Posterior cingulate gyrus (tissue), 11 donors: ENCODE measurements at regions not wholly inside any gene's neighbourhood (a gene's known extent, or its start where the extent isn't known, plus 50 kb on each side); places are given as distances from the start of the nearest gene placed in this dataset.
A peak's percentile ranks its signal among the peaks of the same experiment; 100 is the strongest.

Experiments
- DNase-seq, 10 donors: peaks; one replicate each; pipeline versions ENCODE4 v3.0.0 to v3.0.0-alpha.2; 2020 to 2021; ENCODE audit warnings: mixed read lengths in 3 of 10
- intact Hi-C: fragments of 100-400 bp; cut with DNase I; formaldehyde crosslinking; loops from one replicate; pipeline ENCODE4 v1.15.1; 2023

DNA sequence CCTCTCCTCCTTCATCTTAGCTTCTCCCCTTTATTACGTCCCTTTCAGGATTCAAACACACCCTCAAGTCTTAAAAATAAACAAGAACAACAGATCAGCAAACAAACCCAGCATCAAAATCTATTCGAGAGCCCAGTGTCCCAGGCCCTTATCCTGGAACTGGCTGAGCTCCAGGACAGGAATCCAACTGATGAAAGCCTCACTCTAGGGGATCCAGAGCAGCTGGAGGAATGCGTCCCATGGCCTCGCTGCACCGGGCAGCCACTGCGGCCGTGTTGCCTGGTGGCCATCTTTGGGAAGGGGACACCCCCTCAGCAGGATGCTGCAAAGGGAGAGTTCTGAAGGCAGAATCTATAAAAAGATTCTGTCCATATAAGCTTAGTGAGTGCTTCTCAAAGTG, 156.5 kb upstream of the BMPER start:
- intact Hi-C loops, result loop anchor here (10.0 kb wide), 1 partner anchor 504 kb away; no protein-coding TSS in a partner anchor
- DNase-seq, result no peak

DNA sequence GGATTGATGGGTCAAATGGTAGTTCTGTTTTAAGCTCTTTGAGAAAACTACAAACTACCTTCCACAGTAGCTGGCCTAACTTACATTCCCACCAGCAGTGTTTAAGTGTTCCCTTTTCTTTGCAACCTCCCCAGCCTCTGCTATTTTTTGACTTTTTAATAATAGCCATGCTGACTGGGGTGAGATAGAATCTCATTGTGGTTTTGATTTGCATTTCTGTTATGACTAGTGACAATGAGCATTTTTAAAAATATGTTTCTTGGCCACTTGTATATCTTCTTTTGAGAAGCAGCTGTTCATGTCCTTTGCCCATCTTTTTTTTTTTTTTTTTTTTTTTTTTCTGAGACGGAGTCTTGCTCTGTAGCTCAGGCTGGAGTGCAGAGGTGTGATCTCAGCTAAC, 155.2 kb upstream of the BMPER start:
- intact Hi-C loops, result no loop called here
- no peak for DNase-seq

DNA sequence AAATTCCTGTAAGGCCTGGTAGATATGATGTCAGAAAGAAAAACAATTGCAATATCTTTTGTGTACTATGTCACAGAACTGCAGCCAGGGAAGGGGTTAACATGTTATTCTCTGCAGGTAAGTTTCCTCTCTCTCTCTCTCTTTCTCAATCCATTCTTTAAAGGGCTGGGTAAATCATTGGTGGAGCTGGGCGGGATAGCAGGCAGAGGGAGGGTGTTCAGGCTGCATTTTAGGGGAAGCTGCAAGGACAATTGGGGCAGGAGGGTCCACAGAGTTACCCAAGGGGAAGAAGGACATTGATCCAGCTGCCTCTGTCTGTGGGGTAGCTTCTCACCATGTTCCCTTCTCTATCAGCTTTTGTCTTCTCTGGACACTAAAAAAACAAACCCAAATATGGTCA, 153.9 kb upstream of the BMPER start:
- DNase-seq, result no peak
- intact Hi-C loops, result no loop called here

DNA sequence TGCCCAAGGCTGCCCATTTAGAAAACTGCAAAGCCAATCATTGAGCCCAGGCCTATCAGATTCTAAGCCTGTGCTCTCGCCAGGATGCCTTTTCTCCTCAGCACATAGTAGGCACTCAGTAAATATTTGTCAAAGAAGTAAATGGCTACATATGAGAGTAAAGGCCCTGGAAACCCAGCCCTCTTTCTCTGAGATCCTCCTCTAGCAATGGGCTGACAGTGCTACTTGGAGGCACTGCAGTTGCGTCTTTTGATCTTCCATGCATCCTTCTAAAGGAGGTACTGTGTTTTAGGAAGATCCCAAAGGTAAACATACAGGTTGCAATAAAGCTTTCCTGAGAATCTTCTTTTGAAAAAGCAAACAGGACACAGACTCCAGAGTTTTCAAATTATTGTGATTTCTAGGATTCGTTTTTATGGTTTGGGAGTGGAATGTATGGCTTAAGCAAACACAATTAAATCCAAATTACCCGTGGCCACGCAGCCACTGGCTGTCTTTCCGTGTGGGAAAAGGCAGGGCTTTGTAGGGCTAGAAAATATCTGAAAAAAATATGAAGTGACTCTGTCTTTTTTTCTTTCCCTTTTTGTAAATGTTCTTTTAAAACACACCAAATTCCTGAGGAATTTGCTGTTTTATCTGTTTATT, 151.3 kb upstream of the BMPER start:
- DNase-seq, result no peak
- intact Hi-C loops, result no loop called here

DNA sequence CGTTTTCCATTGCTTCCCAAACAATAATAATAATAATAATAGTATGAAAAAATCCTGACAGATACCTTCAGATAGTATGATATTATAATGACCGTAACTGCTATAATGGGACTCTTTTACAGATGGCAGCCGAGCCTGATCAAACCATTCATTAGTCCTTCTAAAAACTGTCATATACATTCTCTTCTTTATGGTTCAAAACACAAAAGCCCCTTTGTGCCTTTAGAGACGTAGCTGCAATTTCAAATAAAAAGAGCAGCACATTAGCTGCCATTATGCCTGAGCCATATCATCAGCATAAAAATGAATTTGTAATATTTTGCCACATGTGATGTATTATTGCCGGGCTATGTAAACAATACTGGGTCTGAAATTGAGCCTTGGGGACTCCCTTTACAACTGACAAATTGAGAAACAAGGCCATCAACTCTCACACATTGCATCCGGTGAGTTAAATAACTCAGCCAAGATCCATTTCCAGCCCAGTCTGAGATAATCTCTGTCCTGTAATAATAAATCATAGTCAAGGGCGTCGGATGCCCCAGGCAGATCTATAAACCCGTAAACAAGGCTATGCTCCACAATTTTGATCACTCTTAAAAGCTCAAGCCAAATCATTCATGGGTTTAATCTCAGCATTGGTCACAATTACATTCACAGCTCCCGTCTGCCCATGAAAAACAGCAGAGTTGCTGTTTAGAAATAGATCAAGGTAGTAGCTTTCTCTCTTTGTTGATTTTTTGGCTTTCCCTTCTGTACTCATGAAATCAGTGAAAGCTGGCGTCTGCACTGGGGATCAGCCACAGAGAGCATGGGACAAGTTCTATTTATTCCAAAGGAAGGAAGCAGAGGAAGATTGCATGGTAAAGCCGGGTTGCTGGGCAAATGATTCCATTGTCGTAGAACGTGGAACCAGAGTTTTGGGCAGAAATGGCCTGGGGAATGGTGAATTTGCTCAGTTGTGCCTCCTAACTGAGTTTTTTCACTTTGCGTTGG, 150.1 kb upstream of the BMPER start:
- no peak for DNase-seq
- intact Hi-C loops, result no loop called here

DNA sequence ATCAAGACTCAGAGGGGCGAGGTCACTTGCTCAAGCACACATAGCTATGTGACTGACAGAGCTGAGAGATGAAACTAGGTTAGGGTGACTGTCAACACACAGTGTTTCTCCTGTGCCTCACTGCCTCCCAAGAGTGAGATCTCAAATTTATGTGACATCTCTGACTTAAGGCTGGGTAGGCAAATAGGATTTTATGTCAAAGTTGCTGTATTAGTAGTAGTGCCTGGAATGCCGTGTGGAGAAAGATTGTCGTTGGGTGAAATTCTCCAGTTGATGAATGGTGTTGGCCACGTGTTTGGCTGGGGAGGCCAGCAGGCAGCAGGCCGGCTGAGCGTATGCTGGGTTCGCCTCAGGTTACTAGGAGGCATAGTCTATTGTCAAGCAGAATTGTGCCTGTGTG, 148.3 kb upstream of the BMPER start:
- intact Hi-C loops, result loop anchor here (1.0 kb wide), 1 partner anchor 138 kb away; no protein-coding TSS in a partner anchor
- no peak for DNase-seq

DNA sequence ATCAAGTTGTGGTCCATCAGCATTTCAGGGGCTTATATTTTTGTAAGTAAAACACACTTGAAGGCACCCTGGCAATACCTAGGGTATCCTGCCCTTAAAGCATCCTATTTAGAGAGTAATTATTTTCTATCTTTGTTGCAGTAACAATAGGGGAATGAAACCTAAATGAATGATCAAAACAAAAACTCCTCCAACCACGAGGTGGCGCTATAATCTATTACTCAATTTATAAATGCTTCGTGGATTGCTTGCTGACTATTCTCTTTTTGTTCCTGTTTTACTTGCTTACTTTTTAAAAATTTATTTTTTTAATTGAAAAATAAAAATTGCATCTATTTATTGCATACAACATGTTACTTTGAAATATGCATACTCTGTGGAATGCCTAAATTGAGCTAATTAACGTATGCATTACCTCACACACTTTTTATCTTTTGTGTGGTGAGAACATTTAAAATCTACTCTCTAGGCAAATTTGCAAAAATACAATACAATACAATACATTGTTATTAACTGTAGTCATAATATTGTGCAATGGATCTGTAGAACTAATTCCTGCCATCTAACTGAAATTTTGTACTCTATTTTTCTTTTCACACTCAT, 147.7 kb upstream of the BMPER start:
- intact Hi-C loops, result loop anchor here (1.0 kb wide), 1 partner anchor 138 kb away; no protein-coding TSS in a partner anchor
- DNase-seq, result peak in 1 of 10 donors; percentile 45

DNA sequence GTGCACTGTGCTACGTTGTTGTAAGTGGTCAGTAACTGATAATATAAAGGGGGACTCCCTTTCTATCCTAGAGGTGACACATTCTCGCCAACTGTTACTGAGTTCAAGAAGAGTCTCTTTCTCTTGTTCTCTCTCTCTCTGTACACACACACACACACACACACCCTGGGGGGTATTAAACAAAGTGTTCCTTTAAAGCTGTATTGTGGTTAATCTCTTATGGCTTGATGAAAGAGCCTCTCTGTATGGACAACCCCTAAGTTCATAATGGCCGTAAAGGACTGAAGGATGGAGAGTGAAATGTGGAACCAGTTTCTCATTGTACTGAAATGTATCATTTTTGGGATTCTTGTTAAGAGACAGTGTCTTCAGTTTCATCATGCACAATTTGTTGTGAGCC, 145.2 kb upstream of the BMPER start:
- intact Hi-C loops, result no loop called here
- no peak for DNase-seq

DNA sequence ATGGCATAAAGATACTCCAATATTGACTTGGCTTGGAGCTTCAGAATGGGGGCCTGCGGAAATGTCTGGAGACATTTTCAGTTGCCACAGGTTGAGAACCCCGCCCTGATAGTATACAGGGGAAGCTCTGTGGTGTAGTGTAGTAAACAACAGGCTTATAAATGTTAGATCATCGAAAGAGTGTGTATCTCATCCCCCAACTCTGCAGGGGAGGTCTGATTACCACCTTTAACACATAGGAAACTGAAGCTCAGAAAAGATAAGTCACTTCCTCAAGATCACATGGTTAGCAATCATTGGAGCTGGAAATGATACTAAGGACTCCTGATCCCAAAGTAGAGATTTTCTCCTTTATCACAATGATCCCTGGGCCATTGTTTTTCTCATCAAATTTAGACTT, 144.5 kb upstream of the BMPER start:
- DNase-seq, result no peak
- intact Hi-C loops, result no loop called here

DNA sequence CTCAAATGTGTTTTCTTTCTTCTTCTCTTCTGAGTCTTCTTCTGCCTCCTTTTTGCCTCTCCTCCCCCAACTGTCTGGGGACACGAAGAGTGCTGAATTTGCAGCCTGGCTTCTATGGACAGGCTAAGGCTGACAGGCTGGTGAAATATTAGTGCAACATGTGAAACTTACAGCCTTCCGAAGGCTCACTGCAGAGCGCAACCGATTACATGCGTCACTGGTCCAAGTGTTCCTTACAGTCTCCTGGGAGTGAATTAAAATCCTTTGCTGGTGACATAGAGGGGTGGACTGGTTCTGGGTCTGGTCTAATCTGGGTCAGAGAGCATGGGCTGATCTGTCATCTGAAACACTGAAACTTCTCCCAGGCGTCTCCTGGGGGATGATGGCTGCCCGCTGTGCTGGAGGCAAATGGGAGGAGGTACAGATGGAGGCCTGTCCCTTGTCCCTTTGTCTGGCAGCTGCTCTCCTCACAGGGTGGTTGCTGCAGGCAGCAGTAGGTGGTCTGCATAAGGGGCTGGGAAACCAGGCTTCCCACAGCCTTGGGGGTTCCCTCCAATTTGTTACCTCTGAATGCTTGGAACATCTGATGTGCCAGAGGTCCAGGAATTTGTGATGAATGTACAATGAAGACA, 143.8 kb upstream of the BMPER start:
- DNase-seq, result no peak
- intact Hi-C loops, result no loop called here

DNA sequence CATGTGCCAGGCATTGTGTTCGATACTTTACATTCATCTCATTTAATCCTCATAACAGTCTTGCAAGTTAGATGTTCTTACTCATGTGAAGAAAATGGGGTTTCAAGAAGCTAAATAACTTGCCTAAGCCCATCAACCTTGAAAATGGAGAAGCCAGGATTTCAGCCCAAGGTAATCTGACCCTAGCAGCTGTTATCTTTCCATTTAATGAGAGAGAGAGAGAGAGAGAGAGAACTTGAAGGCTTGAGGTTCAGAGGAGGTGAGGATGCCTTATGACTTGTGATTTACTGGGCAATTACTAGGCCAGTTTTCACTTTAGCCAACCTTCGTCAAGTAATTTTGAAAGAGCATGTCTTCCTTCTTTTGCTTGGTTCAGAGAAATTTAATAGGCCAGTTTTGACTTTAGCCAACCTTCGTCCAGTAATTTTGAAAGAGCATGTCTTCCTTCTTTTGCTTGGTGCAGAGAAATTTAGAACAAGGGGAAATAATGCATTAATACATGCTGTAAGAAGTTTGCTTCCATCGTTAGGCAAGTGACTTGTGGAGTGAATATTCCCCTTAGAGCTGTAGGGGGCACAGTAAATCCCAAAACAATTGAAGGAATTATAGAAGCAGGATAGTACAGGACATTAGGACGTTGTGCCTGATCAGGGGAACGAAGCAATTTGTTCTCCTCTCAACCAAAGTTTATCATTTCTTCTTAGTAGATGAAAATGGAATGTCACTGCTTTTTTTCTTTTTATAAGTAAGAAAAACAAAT, 143.0 kb upstream of the BMPER start:
- DNase-seq, result no peak
- intact Hi-C loops, result no loop called here

DNA sequence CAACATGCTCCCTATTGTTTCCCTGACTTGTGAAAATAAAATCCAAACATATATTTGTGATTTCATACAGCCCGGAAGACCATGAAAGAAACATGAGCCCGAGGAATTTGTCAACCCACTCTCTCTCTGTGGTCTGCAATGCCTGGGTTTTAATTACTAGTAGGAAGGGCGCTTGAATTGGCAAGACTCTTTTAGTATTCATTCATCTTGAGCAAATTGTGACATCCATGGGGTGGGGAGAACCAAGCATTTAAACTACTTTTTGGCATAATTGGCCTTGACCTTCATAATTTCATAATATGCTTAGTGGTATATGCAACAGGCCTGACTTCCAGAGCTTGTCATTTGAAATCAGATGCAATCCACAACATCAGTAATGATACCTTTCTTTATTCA, 142.4 kb upstream of the BMPER start:
- no peak for DNase-seq
- intact Hi-C loops, result no loop called here

DNA sequence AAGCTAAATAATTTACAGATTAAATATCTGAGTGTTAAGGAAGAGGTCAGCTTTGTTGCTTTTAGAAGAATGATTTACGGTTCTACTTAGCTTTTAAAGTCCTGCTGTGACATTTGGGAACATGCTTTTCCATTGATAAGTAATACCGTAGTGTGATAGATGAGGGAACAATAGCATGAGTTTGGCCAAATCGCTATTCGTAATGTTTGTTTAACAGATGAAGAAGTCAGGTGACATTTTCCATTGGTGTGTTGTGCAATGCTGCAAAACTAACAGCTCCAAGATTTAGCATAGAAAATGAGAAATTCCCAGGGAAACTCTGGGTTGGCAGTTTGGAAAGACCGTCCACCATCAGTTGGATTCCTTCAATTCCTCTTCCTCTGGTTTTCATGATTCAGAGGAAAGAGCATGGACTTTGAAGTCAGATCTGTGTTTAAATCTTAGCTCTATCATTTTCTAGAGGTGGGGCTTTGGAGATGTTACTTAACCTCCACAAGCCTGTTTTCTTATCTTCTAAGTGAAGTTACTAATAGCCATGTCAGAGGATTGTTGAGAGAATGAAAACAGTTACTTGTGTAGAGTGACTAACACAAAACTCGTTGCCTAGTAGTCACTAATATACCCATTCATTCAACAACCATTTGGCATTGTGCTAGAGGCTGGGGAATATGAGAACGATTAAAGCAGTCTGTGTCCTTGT, 140.4 kb upstream of the BMPER start:
- intact Hi-C loops, result no loop called here
- no peak for DNase-seq

DNA sequence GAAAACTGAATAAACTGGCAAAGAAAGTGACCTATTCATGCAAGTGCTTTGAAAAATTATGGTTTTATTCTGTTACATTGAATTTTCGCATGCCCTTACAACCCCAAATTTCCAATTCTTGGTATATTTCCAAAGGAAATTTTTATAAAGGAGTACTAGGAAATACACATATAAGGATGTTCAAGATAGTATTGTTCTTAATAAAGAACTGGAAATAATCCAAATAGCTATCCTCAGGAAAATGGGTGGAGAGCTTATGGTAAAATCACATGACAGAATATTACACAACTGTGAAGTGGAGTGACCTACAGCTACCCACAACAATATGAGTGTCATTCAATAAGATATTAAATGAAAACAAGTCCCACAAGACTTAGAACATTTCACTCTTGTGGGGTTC, 138.9 kb upstream of the BMPER start:
- no peak for DNase-seq
- intact Hi-C loops, result no loop called here

DNA sequence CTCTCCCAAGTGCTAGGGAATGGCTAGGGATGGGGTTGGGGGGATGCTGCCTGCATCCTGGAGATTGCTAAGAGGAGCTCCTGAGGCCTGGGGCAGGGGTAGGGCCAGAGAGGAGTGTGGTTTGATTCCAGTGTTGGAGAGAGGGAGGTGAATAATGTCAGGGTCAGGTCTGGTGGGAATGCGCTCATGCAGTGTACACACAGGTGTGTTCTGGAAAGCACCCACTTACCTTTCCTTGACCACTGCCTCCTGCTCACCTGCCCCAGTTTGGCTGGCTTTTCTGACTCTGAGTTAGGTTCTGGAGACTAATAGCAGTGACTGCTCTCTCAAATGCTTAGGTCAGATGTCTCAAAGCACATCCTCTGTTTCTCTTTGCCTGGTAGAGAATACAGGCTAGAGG, 135.4 kb upstream of the BMPER start:
- no peak for DNase-seq
- intact Hi-C loops, result no loop called here

DNA sequence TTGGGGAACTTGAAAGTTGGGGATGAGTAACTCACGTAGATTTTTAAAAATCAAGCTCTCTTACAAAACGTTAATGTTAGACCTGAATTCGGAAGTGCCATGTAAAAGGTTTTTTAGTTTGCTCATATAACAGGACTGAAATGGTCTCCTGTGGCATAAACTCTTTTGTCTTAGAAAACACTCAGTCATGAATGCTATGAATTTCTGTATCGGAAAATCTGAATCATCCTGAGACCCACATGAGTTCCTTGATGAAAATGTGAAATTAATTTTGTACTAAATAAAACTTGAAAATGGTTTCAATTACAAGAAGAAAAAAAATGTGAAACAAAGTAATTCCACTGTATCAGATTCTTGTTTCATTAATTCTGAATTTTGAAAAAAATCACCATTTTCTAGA, 134.8 kb upstream of the BMPER start:
- no peak for DNase-seq
- intact Hi-C loops, result no loop called here

DNA sequence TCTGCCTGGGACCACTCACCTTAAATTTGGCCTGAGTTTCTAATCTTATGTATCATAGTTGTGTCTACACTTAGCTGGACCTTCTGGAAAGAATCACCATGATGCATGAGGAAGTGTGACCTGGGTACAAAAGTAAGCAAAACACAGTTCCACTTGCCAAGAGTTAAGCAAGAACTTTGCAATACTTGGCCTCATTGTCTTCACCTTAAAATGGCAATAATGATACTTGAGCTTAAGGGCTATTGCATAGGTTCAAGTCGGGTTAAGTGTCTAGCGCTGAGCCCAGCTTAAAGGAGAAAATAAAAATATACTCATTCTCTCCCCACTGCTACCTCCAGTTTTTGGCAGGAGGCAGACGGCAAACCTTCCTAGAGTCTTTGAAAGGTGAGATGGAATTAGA, 133.9 kb upstream of the BMPER start:
- no peak for DNase-seq
- intact Hi-C loops, result no loop called here

DNA sequence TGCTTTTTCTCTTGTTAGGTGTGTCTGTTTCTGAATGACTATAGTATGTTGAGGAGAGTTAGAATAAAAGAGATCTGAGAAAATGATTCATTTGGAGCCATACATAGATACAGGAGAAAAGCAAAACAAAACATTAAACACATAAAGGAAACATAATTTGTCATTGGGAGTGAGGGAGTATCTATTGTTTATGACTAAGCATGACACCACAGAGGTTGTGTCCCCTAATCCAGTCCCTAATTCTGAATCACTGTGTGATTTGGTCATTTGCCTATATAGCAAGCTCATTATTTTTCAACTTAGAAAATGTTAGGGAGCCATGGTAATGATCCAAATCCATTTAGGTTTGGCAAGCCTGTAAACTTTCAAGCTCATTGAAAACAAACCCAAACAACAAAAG, 132.3 kb upstream of the BMPER start:
- no peak for DNase-seq
- intact Hi-C loops, result no loop called here

DNA sequence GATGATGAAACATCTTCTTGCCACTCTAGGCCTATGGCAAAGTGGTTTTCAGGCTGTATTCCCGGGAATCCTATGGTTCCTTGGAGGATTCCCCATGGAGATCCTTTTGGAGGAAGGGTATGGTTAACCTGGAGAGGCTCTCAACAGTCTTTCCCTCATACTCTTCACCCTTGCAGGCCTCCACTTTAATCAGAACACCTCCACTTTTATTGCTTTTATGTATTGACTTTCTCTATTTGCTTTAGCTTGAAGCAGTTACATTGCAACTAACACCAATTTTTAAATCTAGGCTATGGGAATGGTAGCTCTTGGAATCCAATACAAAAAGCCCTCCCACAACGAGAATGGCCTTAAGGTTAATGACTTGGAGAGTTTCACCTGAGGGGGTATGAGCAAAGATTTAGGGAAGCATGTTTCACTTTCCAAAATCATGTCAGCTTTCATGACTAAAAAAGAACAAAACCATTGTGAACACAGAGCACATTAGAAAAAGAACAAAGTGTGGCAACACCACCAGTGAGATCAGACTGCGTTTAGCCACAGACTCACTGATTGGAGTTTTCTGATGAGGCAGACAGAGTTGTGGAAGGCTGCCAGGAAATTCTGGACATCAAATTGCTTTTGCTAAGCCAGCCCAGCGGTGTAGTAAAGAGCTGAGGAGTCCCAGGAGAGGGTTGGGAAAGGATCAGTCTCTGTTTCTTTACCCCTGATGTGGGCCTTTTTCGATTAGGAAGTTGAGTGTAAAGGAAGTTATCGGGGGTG, 130.4 kb upstream of the BMPER start:
- peak in 2 of 10 donors; percentile 26 to 48 for DNase-seq
- intact Hi-C loops, result no loop called here
